Bronchial epithelial cell (primary cell): ENCODE measurements at regions not wholly inside any gene's neighbourhood (a gene's known extent, or its start where the extent isn't known, plus 50 kb on each side); places are given as distances from the start of the nearest gene placed in this dataset.
"Not testable (repeated sequence)": the region's sequence is repeated elsewhere in the genome, so short reads cannot be mapped to it uniquely, and the experiment has no call there.

ENCODE experiments used
- DNase-seq: peaks from one replicate; pipeline ENCODE4 v3.0.0-alpha.2; 2010; ENCODE audit warnings: low read depth
- FAIRE-seq: peaks from 2 replicates; lab custom pipeline; 2011; peaks lifted over from hg19 to GRCh38; lab: Jason Lieb, UNC
- H3K27me3 ChIP-seq: 2 replicates; pipeline ENCODE4 v1.5.1; 2011; ENCODE audit warnings: low read length; ENCODE audit not compliant: control insufficient read depth, insufficient read depth
- H3K36me3 ChIP-seq: 2 replicates; pipeline ENCODE4 v1.5.1; 2011; ENCODE audit warnings: low read length; ENCODE audit not compliant: control insufficient read depth, insufficient read depth
- H3K4me3 ChIP-seq: 2 replicates; pipeline ENCODE4 v1.5.1; 2011; ENCODE audit warnings: mild to moderate bottlenecking, low read depth, low read length, control low read depth
- TF ChIP-seq, protein P1 (sequence below): IDR thresholded peaks from 2 replicates; pipeline ENCODE4 v1.5.1; 2011; ENCODE audit warnings: mild to moderate bottlenecking, moderate library complexity, low read length, control low read depth, inconsistent platforms; ENCODE audit not compliant: insufficient read depth, severe bottlenecking

DNA sequence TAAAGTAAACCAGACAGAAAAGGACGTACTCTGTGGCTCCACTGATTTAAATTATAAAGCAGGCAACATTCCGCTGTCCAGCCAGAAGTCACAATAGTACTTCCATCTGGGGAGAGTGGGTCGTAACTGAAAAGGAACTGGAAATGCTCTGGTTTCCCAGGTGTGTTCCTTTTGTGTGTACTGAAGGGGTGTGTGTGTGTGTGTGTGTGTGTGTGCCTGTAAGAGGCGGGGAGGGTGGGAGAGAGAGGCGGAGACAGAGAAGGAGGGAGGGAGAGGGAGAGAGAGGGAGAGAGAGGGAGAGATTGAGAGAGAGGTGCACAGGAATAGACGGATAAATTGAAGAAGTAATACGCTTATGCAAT is 178.4 kb upstream of the ZNF184 start:
- H3K36me3 ChIP-seq = no peaks in the 10 kb centered on the region
- peak overlapping the region; percentile 11 for H3K4me3 ChIP-seq
- FAIRE-seq = no peak
- TF ChIP-seq, protein P1, sequence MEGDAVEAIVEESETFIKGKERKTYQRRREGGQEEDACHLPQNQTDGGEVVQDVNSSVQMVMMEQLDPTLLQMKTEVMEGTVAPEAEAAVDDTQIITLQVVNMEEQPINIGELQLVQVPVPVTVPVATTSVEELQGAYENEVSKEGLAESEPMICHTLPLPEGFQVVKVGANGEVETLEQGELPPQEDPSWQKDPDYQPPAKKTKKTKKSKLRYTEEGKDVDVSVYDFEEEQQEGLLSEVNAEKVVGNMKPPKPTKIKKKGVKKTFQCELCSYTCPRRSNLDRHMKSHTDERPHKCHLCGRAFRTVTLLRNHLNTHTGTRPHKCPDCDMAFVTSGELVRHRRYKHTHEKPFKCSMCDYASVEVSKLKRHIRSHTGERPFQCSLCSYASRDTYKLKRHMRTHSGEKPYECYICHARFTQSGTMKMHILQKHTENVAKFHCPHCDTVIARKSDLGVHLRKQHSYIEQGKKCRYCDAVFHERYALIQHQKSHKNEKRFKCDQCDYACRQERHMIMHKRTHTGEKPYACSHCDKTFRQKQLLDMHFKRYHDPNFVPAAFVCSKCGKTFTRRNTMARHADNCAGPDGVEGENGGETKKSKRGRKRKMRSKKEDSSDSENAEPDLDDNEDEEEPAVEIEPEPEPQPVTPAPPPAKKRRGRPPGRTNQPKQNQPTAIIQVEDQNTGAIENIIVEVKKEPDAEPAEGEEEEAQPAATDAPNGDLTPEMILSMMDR = no peak
- no peaks in the 10 kb centered on the region for H3K27me3 ChIP-seq
- DNase-seq = peak; percentile 29

- TF ChIP-seq, protein P1 = peak; percentile 26
- DNase-seq (peak; percentile 68), FAIRE-seq (no peak)
- Histone ChIP-seq H3K4me3 (peak overlapping the region; percentile 11), H3K36me3 (no peaks in the 10 kb centered on the region), H3K27me3 (no peaks in the 10 kb centered on the region)
Measured at GRCh38 chr6:27650620-27651370, 177.9 kb upstream of the ZNF184 start.

GRCh38 chr6:27644528-27644927 is 171.6 kb upstream of the ZNF184 start:
- TF ChIP-seq, protein P1 = no peak
- Histone ChIP-seq H3K27me3 (no peaks in the 10 kb centered on the region), H3K36me3 (no peaks in the 10 kb centered on the region), H3K4me3 (no peak overlapping the region)
- DNase-seq = no peak
- no peak for FAIRE-seq

GRCh38 chr6:27642744-27643456 is 170.0 kb upstream of the ZNF184 start:
- Histone ChIP-seq H3K4me3 (no peak overlapping the region), H3K36me3 (no peaks in the 10 kb centered on the region), H3K27me3 (no peaks in the 10 kb centered on the region)
- TF ChIP-seq, protein P1 = no peak
- DNase-seq = no peak
- FAIRE-seq = no peak

GRCh38 chr6:27635886-27636285 is 163.0 kb upstream of the ZNF184 start:
- not testable (repeated sequence) for H3K27me3 ChIP-seq, H3K36me3 ChIP-seq, FAIRE-seq, H3K4me3 ChIP-seq
- peak; percentile 22 for DNase-seq

DNA sequence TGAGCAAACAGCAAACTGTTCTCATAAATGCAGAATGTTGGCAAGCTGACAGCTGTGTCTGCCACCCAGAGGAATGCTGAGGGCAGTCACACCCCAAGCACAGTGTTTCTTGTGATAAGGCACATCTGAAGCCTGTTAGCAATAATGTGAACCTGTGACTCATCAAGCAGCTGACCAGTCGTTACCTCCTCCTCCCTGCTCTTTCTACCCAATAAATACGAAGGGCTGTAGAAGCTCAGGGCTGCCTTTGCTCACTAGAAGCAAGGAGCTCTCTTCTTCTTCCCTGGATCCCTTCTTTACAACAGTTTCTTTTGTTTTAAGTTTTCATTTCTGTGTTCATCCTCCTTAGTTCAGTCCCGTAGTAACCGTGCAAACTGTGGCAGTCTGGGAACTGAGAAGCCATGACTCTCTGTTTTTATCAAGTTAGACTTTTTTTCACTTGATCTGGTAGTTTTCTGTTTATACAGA is 160.3 kb upstream of the ZNF184 start:
- peak; percentile 70 for DNase-seq
- FAIRE-seq, H3K36me3 ChIP-seq, H3K4me3 ChIP-seq, H3K27me3 ChIP-seq: not testable (repeated sequence)
